T follicular helper cell (primary cell): ENCODE measurements at regions not wholly inside any gene's neighbourhood (a gene's known extent, or its start where the extent isn't known, plus 50 kb on each side); places are given as distances from the start of the nearest gene placed in this dataset.

Source experiments
- DNase-seq: peaks from one replicate; pipeline ENCODE4 v3.0.0-alpha.2; 2020; ENCODE audit warnings: low read depth

DNA sequence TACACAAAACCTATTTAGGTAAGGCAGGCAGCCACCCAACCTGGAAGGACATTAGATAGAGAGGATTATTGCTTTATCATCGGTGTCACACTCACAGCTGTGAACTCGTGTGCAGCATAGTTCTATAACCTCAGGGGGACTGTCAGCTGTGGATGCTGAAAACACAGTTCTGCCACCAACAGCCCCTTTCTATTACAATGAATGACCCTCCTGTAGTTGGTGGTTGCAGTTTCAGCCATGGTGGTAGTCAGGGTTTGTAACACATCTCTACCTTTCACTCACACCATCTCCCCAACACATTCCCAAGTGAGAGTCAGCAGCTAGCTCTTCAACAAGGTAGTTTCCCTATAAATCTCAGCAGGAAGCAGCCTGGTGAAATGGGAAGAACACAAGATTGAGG lies 136.8 kb downstream of the ZC3H11B start:
- no peak for DNase-seq

- DNase-seq = no peak
These were observed 140.3 kb downstream of the ZC3H11B start for GRCh38 chr1:219472596-219472995.

DNA sequence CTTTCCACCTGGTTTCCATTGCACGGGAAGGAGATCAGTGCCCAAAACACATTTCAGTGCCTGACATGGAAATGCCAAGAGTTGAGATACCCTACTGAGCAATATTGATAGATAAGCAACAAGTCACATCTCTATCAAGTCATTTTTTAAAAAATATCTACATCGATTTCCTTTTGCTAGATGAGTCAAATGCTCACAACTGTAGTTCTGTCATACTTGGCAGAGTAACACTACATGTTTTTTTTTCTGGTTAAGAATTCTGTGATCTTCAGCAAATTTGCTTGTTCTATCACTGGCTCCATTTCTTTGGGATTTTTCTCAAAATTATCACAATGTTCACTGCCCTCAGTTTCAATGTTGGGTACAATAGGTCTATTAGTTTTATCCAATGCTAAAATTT lies 145.4 kb downstream of the ZC3H11B start:
- DNase-seq = no peak

DNA sequence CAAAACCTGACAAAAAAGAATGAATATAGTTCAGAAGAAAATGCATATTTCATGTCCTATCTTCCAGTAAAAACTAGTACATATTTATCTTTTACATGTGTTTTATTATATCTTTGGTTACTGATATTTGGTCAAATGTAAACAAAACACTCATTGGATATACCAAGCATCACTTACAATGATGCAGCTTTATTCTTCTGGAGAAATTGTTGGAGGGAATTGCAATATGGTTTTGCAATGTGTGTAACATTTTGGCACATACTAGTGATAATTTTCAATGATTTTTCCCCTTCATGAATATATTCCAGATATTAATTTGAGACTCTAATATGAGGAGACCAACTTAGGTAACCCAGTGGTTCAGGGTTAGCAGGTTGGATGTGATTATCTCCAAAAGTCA lies 146.1 kb downstream of the ZC3H11B start:
- DNase-seq = no peak

DNA sequence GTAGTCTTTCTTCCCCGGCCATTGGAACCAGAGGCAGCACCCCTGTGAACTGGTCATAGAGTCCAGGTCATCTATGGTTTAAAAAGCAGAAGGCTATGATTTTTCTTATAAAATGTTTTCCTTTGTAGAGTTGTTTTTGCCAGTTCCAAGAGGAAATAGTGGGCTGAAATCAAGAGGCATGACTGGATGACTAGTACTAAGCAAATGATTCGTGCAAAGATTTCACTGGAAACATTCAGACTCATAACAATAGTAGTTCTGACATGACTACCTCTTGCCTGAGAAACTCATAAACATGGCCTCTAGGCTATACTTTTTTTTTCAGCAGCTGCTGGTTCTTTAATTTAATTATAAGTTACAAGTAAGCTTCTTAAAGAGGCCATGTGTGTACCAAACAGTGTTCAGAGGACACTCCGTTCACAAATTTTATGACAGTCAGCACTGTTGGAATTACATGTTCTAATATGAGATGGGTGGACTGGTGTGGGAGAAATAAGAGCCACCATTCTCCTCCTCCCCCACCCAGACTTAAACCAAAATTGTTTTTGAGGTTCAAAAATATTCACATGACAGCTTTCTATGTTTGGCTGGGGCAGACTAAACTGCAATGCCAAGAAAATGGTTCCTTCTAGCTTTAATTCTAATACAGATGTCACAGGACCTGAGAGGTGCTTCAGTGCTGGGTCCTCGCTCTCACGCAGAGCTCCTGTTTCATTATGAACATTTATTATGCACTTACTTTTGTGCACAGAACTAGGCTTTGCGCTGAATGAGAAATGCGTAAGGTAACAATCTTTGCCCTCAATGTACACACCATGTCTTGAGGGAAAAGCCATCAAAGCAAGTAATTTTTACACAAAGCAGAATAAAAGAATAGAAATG lies 147.5 kb downstream of the ZC3H11B start:
- DNase-seq = no peak

- no peak for DNase-seq
These were observed 149.3 kb downstream of the ZC3H11B start for GRCh38 chr1:219463636-219464035.

GRCh38 chr1:219461981-219462400 lies 150.9 kb downstream of the ZC3H11B start:
- DNase-seq = no peak

DNA sequence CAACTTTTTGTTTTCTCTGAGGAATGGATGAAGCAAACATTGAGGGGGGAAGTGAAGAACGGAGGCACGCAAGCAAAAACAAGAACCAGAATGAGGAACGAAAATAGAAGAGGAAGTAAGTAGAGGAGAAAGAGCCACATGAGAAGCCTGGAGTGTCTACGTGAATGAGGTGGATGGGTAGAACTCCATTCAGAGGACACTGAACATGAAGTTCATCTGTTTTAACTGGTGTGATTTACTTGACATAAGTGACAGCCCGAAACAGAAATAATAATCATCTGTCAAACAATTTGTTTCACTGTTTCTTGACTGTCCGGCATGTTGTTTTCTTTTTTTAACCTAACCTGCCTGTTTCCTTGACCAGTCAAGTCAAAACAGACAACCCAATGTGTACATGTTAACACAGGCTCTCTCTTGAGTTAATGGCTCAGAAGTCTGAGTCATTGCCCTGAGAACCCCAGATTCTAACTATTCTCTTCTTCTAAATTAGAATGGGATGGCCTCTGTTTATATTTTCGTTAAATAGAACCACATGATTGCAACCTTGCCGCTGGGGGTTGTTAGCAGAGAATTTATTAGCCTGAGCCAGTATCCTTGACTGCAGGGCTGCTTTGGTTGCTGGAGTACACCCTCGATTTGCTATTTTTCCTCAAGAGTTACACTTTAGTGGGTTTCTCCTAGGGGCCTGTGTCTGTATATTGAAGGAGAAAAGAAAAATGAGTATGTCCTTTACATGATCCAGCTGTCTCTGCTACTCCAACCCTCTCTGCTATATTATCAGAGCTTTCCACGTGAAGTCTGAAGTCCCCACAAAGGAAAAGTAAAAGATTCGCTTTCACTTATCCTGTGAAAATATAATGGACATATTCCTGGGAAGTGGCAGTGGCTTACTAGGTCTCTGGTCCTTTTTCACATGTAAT lies 151.7 kb downstream of the ZC3H11B start:
- no peak for DNase-seq

DNA sequence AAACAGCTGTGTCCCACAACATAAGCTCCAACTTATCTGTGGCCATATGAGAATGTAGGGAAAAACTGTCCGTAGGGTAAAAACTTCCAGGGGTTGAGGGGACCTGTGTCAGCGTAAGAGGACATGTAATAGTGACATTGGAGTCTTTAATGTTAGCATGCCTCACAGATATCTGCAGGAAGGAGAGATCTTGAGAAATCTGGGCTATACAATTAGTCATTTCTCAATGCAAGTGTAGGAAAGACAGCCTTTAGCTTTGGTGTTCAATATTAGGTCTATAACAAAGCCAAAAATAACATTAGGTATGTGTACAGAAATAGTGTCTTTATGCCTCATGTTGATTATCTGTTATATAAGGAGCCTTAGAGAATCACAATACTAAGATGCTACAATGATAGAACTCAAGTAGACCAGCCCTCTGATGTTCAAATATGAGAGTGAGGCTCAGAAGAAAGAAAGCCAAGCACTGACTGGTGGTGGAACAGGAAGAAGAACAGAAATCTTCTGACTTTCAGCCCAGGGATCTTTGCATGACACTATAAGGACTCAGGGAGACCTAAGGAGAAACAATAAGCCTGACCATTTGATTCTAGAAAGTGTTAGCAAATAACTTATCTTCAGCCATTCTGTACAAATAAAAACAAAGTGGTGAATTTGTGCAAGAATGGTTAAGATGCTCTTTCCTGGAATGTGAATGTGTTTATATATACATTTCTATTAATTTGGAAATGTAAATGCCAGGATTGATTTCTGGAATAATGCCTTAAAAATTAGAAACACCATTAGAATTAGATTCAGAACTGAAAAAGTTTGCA lies 152.6 kb downstream of the ZC3H11B start:
- no peak for DNase-seq

GRCh38 chr1:219459351-219460080 lies 153.4 kb downstream of the ZC3H11B start:
- no peak for DNase-seq

- DNase-seq = no peak
These were observed 166.6 kb downstream of the ZC3H11B start for GRCh38 chr1:219446288-219446687.

DNA sequence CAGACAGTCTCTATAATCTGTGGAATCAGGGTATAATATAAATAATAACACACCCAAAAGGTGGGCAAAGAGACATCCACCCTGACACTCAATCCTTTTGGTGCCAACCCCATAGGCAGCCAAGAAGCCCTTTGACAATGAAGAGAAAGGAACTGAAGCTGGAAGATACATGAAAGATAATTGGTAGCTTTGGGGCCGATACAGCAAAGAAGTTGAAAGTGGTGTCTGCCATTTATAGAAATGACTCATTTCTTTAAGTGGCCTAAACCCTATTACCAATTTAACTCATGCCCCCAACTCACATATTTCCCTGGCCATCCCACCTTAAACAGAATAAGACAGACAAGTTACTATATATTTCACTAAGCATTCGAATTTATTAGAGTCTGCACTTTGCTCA lies 167.0 kb downstream of the ZC3H11B start:
- DNase-seq = no peak

DNA sequence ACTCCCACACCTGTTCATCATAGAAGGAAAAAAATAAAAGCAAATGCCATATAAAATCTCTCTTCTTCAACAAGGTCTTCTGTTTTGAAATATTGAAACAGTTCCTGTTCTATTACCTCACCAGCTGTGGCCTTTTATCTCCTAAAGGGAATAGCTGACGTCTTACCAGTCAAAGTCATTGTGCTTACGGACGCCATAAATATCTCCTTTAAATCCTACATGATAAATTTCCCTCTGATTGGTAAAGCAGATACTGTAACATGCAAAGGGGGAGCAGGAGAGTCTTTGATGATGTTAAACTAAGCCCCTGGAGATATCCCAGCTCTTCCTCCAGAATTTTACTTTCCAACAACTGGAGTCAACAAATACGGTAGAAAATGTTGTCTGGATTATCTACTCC lies 168.4 kb downstream of the ZC3H11B start:
- no peak for DNase-seq

DNA sequence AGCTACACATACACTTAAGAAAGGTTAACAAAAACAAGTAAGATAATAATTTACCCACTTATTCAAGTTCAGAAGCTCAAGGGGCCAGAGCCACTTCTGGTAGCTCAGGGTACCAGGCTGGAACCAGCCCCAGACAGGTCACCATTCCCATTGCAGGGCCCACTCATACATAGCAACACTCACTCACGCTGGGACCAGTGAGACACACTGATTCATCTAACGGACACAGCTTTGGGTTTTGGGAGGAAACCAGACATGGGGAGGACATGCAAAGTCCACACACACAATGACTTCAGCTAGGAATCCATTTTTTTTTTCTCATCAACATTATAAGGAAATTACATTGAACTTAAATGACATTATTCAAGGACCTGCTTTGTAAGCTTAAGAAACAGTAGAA lies 169.1 kb downstream of the ZC3H11B start:
- no peak for DNase-seq

- DNase-seq = no peak
These were observed 170.3 kb downstream of the ZC3H11B start for GRCh38 chr1:219442611-219443061.

DNA sequence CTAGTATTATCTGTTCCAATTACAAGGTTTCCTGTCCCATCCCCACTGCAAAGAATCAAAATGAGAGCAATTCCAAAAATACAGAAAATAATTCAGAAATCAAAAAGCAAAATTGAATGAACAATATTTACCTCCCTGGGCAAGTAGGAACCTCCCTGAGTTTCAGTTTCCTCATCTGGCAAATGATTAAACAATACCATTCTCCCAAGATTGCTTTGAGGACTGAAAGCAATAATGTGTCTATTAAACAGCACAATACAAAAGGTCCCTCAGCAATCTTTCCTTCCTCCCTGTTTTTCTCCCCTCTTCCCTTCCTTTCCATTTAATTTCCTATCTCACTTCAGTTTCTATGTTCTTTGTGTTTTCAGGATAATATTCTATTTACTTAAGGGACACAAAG lies 171.0 kb downstream of the ZC3H11B start:
- no peak for DNase-seq

DNA sequence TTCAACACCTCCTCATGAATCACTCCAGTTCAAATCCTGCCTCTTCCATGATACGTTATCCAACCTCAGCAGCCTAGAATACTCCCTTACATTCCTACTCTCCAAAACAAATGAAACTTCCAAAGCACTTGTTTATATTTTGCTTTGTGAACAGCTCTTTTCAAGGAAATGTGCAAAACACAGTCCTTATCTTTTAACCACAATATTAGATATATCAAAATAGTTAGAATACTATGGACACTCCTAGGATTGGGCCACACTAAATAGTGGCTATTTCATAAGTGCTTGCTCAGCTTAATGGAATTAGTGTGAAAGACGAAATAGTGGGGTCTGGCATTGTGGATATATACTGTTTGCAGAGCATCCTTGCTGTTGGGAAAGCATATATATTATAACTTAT lies 173.5 kb downstream of the ZC3H11B start:
- DNase-seq = no peak

- DNase-seq = no peak
These were observed 174.5 kb downstream of the ZC3H11B start for GRCh38 chr1:219438386-219438785.

GRCh38 chr1:219434923-219435297 lies 178.0 kb downstream of the ZC3H11B start:
- no peak for DNase-seq

DNA sequence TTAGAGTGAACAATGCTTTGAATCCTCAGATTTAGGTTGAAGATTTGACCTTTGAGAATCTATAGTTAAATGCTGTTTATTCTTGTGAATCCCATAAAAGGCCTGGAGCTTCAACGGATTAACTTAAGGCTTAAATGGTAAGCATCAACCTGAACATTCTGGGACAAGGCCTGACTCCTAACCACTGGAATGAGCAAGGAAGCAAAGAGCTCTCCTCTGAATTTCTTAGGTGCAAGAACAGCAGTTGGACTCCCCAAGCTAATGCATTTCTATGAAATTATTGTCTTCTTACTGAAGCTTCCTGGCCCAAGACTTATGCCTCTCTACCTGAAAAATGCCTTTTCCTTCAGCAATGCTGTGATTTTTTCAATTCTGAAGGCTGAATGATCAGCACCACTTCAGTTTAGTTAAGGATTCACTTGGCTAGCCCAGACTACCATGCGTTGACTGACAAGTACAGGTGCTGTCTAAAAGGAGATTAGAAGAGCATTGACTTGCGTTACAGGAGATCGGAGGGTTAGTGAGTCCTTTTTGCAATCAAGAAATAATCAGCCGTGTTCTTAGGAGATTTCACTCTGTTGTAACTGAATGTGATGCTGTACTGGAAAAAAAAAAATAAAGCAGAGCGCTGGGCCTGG lies 178.5 kb downstream of the ZC3H11B start:
- no peak for DNase-seq
